Endothelial cell of umbilical vein (primary cell): ENCODE measurements at regions not wholly inside any gene's neighbourhood (a gene's known extent, or its start where the extent isn't known, plus 50 kb on each side); places are given as distances from the start of the nearest gene placed in this dataset.

Experiments used
- BruUV-seq: library from RNA; stranded (reverse); fragments of 400-500 nt; replicated peaks from 2 replicates; lab custom pipeline; 2021; lab: Mats Ljungman, UMichigan
- CTCF ChIA-PET: fragments of 300-600, 350-600 bp; sonication (Branson Sonifier 250); formaldehyde crosslinking; loops from one replicate; lab custom pipeline; 2021; ENCODE audit warnings: antibody characterized with exemption, inconsistent platforms; lab: Charles Lee
- POLR2A ChIA-PET: fragments of 300-600, 350-600 bp; sonication (Branson Sonifier 250); formaldehyde crosslinking; loops from one replicate; lab custom pipeline; 2021; ENCODE audit warnings: antibody characterized with exemption, inconsistent platforms; lab: Charles Lee
- DNase-seq: peaks from one replicate; pipeline ENCODE4 v3.0.0-alpha.2; 2011; ENCODE audit warnings: low read depth, low spot score
- FAIRE-seq: peaks from 2 replicates; lab custom pipeline; 2011; peaks lifted over from hg19 to GRCh38; lab: Jason Lieb, UNC
- H2AFZ ChIP-seq: 2 replicates; pipeline ENCODE4 v1.6.0; 2012; ENCODE audit warnings: low read depth, low read length, control low read depth, inconsistent platforms
- H3K27ac ChIP-seq: 2 replicates; pipeline ENCODE4 v1.5.1; 2011; ENCODE audit warnings: low read depth, mild to moderate bottlenecking, control low read depth, low read length, moderate library complexity; ENCODE audit not compliant: insufficient read depth
- H3K27me3 ChIP-seq, 2 experiments: 2 replicates each; pipeline versions ENCODE4 v1.6.0 to v1.6.1; 2011; ENCODE audit warnings: low read length in 2 of 2, mixed read lengths in 1 of 2; ENCODE audit not compliant: control insufficient read depth in 2 of 2, insufficient read depth in 2 of 2
- H3K36me3 ChIP-seq, 2 experiments: 2 replicates in 1 of 2; 3 replicates in 1 of 2; pipeline ENCODE4 v1.5.1; 2011; ENCODE audit warnings: low read length in 2 of 2, mild to moderate bottlenecking in 1 of 2, moderate library complexity in 1 of 2; ENCODE audit not compliant: control insufficient read depth in 2 of 2, insufficient read depth in 2 of 2; ENCODE audit errors: extremely low read depth in 1 of 2
- H3K4me1 ChIP-seq: 3 replicates; pipeline ENCODE4 v1.5.1; 2011; ENCODE audit warnings: mild to moderate bottlenecking, low read length; ENCODE audit not compliant: control insufficient read depth, insufficient read depth; ENCODE audit errors: extremely low read depth
- H3K4me2 ChIP-seq: 2 replicates; pipeline ENCODE4 v1.6.1; 2011; ENCODE audit warnings: low read length, control low read depth, mixed read lengths; ENCODE audit not compliant: insufficient read depth
- H3K4me3 ChIP-seq, 3 experiments: fragments of 200-600 bp in 1 of 3; sonication (generic), shearing (Covaris generic) in 1 of 3; replicated peaks in 1 of 3; 2 replicates each; pipeline ENCODE4 v1.5.1; 2011 to 2016; ENCODE audit warnings: control low read depth in 3 of 3, low read length in 3 of 3, mild to moderate bottlenecking in 2 of 3, inconsistent platforms in 1 of 3, low read depth in 1 of 3, moderate library complexity in 1 of 3; ENCODE audit not compliant: insufficient read depth in 1 of 3
- H3K79me2 ChIP-seq: 2 replicates; pipeline ENCODE4 v1.6.0; 2012; ENCODE audit warnings: low read length, inconsistent platforms; ENCODE audit not compliant: control insufficient read depth, insufficient read depth
- H3K9ac ChIP-seq: replicated peaks from 2 replicates; pipeline ENCODE3; 2011; ENCODE audit warnings: low read length, control low read depth; ENCODE audit not compliant: insufficient read depth; ENCODE audit errors: extremely low read depth
- H3K9me1 ChIP-seq: replicated peaks from 3 replicates; pipeline ENCODE4 v1.6.0; 2011; ENCODE audit warnings: mild to moderate bottlenecking, low read length; ENCODE audit not compliant: control insufficient read depth, insufficient read depth; ENCODE audit errors: extremely low read depth
- H3K9me3 ChIP-seq: replicated peaks from 2 replicates; pipeline ENCODE4 v1.5.1; 2012; ENCODE audit warnings: low read length, inconsistent platforms; ENCODE audit not compliant: control insufficient read depth, insufficient read depth
- H4K20me1 ChIP-seq: replicated peaks from 2 replicates; pipeline ENCODE3; 2011; ENCODE audit warnings: mild to moderate bottlenecking, low read length; ENCODE audit not compliant: control insufficient read depth, insufficient read depth; ENCODE audit errors: extremely low read depth
- CTCF ChIP-seq, 2 donors: IDR thresholded peaks; 1 replicate in 1 of 2; 2 replicates in 1 of 2; pipeline ENCODE4 v1.5.1; 2011; ENCODE audit warnings: low read length in 2 of 2, mild to moderate bottlenecking in 2 of 2, moderate library complexity in 2 of 2, control low read depth in 1 of 2, inconsistent platforms in 1 of 2, low read depth in 1 of 2; ENCODE audit not compliant: insufficient read depth in 1 of 2; ENCODE audit errors: extremely low read depth in 1 of 2
- EZH2 ChIP-seq: IDR thresholded peaks from 2 replicates; pipeline ENCODE4 v1.6.1; 2012; ENCODE audit warnings: borderline replicate concordance, low read depth, mild to moderate bottlenecking, moderate library complexity, low read length, inconsistent platforms; ENCODE audit not compliant: severe bottlenecking
- FOS ChIP-seq: IDR thresholded peaks from 2 replicates; pipeline ENCODE4 v1.6.1; 2011; ENCODE audit warnings: mild to moderate bottlenecking, low read length, moderate library complexity, borderline replicate concordance; ENCODE audit not compliant: insufficient read depth
- GATA2 ChIP-seq: IDR thresholded peaks from 2 replicates; pipeline ENCODE4 v1.7.0; 2011; ENCODE audit warnings: low read depth, mild to moderate bottlenecking, moderate library complexity, mixed read lengths, low read length; ENCODE audit not compliant: insufficient read length, insufficient read depth
- JUN ChIP-seq: IDR thresholded peaks from 2 replicates; pipeline ENCODE4 v1.6.1; 2011; ENCODE audit warnings: borderline replicate concordance, low read depth; ENCODE audit not compliant: insufficient read length, insufficient read depth
- MYC ChIP-seq: IDR thresholded peaks from one replicate; pipeline ENCODE4 v1.6.1; 2011; ENCODE audit warnings: mild to moderate bottlenecking, low read depth, low read length
- POLR2A ChIP-seq: IDR thresholded peaks from 2 replicates; pipeline ENCODE4 v1.6.1; 2012; ENCODE audit warnings: low read depth, mild to moderate bottlenecking, control low read depth, low read length
- POLR2AphosphoS5 ChIP-seq: IDR thresholded peaks from 2 replicates; pipeline ENCODE4 v1.6.1; 2012; ENCODE audit warnings: low read depth, mild to moderate bottlenecking, control low read depth, low read length, moderate library complexity; ENCODE audit not compliant: insufficient read depth
- dilution Hi-C: fragments of 300-500 bp; cut with MboI; formaldehyde crosslinking; loops from one replicate; pipeline ENCODE4 v1.15.0; 2019; ENCODE audit warnings: low sequenced_read_pairs; ENCODE audit not compliant: extremely low pct_ligation_motif_present
- intact Hi-C: fragments of 100-400 bp; cut with micrococcal nuclease; formaldehyde crosslinking; loops from one replicate; pipeline ENCODE4 v1.10.0; 2022
- TF ChIP-seq, protein P1 (sequence below): IDR thresholded peaks from 2 replicates; pipeline ENCODE4 v1.6.1; 2011; ENCODE audit not compliant: insufficient read depth, insufficient read length

DNA sequence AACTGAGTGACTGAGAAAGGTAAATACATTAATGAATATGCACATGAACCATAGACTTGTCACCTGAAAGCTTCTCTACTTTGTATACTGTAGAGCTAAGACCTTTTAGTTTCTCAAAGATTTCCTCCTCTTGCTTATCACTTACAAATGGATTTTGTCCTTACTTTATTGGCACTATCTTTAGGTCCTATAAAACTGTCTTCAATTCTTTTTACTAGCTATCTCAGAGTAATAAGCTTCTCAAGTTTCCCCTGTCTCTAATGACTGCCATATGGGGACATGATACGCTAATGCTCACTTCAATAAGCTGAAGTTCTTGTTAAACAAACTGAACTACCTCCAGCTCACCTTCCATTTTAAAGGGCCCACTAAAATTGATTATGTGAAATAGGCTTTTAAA, 468.2 kb upstream of the CCDC196 start:
- Histone ChIP-seq H3K27me3 (no peaks in the 10 kb centered on the region), H3K27ac (no peak overlapping the region), H3K9me3 (no peaks in the 10 kb centered on the region), H3K79me2 (no peaks in the 10 kb centered on the region), H2AFZ (no peak overlapping the region), H3K4me1 (no peaks in the 10 kb centered on the region), H3K9ac (no peak overlapping the region), H3K36me3 (no peaks in the 10 kb centered on the region), H3K4me3 (no peak overlapping the region), H3K9me1 (no peaks in the 10 kb centered on the region), H4K20me1 (no peaks in the 10 kb centered on the region), H3K4me2 (no peak overlapping the region)
- dilution Hi-C loops, result no loop called here
- TF ChIP-seq POLR2AphosphoS5 (no peak), POLR2A (no peak), JUN (no peak), GATA2 (no peak), CTCF (IDR thresholded peaks at IDR 0.05; ENCODE audit: extremely low read depth in 1 of 2, insufficient read depth in 1 of 2, low read depth in 1 of 2, low read length in 2 of 2) (no peak), FOS (no peak), MYC (no peak), EZH2 (no peak)
- TF ChIP-seq, protein P1, sequence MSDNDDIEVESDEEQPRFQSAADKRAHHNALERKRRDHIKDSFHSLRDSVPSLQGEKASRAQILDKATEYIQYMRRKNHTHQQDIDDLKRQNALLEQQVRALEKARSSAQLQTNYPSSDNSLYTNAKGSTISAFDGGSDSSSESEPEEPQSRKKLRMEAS, result no peak
- BruUV-seq, result no TSS peak
- intact Hi-C loops, result no loop called here
- FAIRE-seq, result no peak
- ChIA-PET CTCF (no interaction called here), POLR2A (no interaction called here)
- no peak for DNase-seq
